Chondrocyte (in vitro differentiated cells): ENCODE measurements at regions not wholly inside any gene's neighbourhood (a gene's known extent, or its start where the extent isn't known, plus 50 kb on each side); places are given as distances from the start of the nearest gene placed in this dataset.

Source experiments
- DNase-seq: peaks from one replicate; pipeline ENCODE4 v3.0.0; 2021; ENCODE audit warnings: mixed read lengths, low spot score
- H3K27ac Mint-ChIP-seq: one replicate; pipeline ENCODE4 v1.8.0; 2021; ENCODE audit warnings: mild to moderate bottlenecking, moderate library complexity, mixed read lengths; ENCODE audit not compliant: unreplicated experiment
- H3K27me3 Mint-ChIP-seq: 2 replicates; pipeline ENCODE4 v1.8.0; 2021; ENCODE audit warnings: low read depth, mixed read lengths
- H3K36me3 Mint-ChIP-seq: 2 replicates; pipeline ENCODE4 v1.8.0; 2021; ENCODE audit warnings: low read depth, mixed read lengths
- H3K4me1 Mint-ChIP-seq: 2 replicates; pipeline ENCODE4 v1.8.0; 2021; ENCODE audit warnings: low read depth, mild to moderate bottlenecking, mixed read lengths
- H3K4me3 Mint-ChIP-seq: one replicate; pipeline ENCODE4 v1.8.0; 2021; ENCODE audit warnings: mild to moderate bottlenecking, moderate library complexity, mixed read lengths; ENCODE audit not compliant: unreplicated experiment
- H3K9me3 Mint-ChIP-seq: 2 replicates; pipeline ENCODE4 v1.8.0; 2021; ENCODE audit warnings: low read depth, mixed read lengths
- TF ChIP-seq, protein P1 (sequence below): fragments of 200-600 bp; sonication (generic); IDR thresholded peaks from 2 replicates; pipeline ENCODE4 v1.5.0; 2021; ENCODE audit warnings: antibody characterized with exemption, mild to moderate bottlenecking, moderate library complexity

GRCh38 chr22:48838846-48839730 is 988.6 kb downstream of the BRD1 start:
- Mint-ChIP-seq H3K36me3 (no peaks in the 10 kb centered on the region), H3K4me3 (no peak overlapping the region), H3K27ac (no peak overlapping the region), H3K27me3 (peaks cover 5% of the 10 kb centered on the region), H3K4me1 (no peaks in the 10 kb centered on the region), H3K9me3 (no peaks in the 10 kb centered on the region)
- DNase-seq, result no peak
- TF ChIP-seq, protein P1, sequence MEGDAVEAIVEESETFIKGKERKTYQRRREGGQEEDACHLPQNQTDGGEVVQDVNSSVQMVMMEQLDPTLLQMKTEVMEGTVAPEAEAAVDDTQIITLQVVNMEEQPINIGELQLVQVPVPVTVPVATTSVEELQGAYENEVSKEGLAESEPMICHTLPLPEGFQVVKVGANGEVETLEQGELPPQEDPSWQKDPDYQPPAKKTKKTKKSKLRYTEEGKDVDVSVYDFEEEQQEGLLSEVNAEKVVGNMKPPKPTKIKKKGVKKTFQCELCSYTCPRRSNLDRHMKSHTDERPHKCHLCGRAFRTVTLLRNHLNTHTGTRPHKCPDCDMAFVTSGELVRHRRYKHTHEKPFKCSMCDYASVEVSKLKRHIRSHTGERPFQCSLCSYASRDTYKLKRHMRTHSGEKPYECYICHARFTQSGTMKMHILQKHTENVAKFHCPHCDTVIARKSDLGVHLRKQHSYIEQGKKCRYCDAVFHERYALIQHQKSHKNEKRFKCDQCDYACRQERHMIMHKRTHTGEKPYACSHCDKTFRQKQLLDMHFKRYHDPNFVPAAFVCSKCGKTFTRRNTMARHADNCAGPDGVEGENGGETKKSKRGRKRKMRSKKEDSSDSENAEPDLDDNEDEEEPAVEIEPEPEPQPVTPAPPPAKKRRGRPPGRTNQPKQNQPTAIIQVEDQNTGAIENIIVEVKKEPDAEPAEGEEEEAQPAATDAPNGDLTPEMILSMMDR, result no peak

GRCh38 chr22:48838376-48838775 is 989.3 kb downstream of the BRD1 start:
- no peaks in the 10 kb centered on the region for H3K36me3 Mint-ChIP-seq
- no peak for DNase-seq
- no peak overlapping the region for H3K27ac Mint-ChIP-seq
- TF ChIP-seq, protein P1, result no peak
- no peak overlapping the region for H3K4me3 Mint-ChIP-seq
- peaks cover 5% of the 10 kb centered on the region for H3K27me3 Mint-ChIP-seq
- no peaks in the 10 kb centered on the region for H3K4me1 Mint-ChIP-seq
- H3K9me3 Mint-ChIP-seq, result no peaks in the 10 kb centered on the region

GRCh38 chr22:48837341-48837935 is 990.2 kb downstream of the BRD1 start:
- Mint-ChIP-seq H3K36me3 (no peaks in the 10 kb centered on the region), H3K27ac (no peak overlapping the region), H3K27me3 (peaks cover 5% of the 10 kb centered on the region), H3K4me3 (no peak overlapping the region), H3K9me3 (peaks cover 8% of the 10 kb centered on the region), H3K4me1 (no peaks in the 10 kb centered on the region)
- TF ChIP-seq, protein P1, result no peak
- no peak for DNase-seq

DNA sequence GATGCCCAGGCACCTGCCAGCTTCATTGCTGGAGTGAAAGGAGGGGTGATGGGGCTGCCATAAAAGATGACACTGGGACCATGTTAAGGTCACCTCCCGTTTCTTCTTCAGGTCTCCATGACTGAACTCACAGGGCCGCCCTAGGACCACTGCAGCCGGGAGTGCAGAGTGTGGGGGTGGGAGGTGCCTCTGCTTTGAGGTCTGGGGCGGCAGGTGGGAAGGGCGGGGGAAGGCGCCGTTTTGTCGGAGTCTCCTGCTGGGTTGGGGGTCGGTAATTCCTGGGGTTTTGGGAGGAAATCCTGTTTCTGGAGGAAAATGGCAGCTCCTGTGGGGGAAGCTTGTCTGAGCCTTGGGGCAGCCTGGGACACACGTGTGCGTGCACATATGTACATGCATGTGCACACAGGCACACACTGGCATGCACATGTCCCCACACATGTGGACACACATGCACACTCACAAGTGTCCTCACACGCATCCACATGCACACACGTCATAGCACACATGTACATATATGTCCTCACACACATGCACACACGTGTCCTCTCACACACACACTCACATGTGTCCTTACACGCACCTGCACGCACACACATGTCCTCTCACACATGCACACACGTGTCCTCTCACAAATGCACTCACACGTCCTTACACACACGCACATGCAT is 990.9 kb downstream of the BRD1 start:
- Mint-ChIP-seq H3K4me1 (no peaks in the 10 kb centered on the region), H3K36me3 (no peaks in the 10 kb centered on the region)

More for the DNA sequence above, 990.9 kb downstream of the BRD1 start:
- H3K27me3 Mint-ChIP-seq, result peaks cover 3% of the 10 kb centered on the region
- no peak overlapping the region for H3K27ac Mint-ChIP-seq
- H3K9me3 Mint-ChIP-seq, result peaks cover 12% of the 10 kb centered on the region
- H3K4me3 Mint-ChIP-seq, result no peak overlapping the region
- TF ChIP-seq, protein P1, result no peak
- no peak for DNase-seq
